Neuronal stem cell (in vitro differentiated cells): ENCODE measurements at regions not wholly inside any gene's neighbourhood (a gene's known extent, or its start where the extent isn't known, plus 50 kb on each side); places are given as distances from the start of the nearest gene placed in this dataset.

Experiments
- DNase-seq: peaks from one replicate; pipeline ENCODE4 v3.0.0-alpha.2; 2013; ENCODE audit warnings: low spot score
- H2AFZ ChIP-seq: one replicate; pipeline ENCODE4 v1.6.1; 2013; ENCODE audit warnings: mild to moderate bottlenecking, low read length, inconsistent platforms
- H2AK5ac ChIP-seq: 2 replicates; pipeline ENCODE4 v1.6.1; 2013; ENCODE audit warnings: low read depth, mild to moderate bottlenecking, inconsistent platforms, low read length, moderate library complexity, mixed read lengths
- H2BK120ac ChIP-seq: 2 replicates; pipeline ENCODE4 v1.6.1; 2013; ENCODE audit warnings: low read depth, mild to moderate bottlenecking, inconsistent platforms, low read length, moderate library complexity, mixed read lengths
- H2BK12ac ChIP-seq: one replicate; pipeline ENCODE4 v1.6.1; 2013; ENCODE audit warnings: low read length, inconsistent platforms
- H2BK15ac ChIP-seq: 2 replicates; pipeline ENCODE4 v1.6.1; 2013; ENCODE audit warnings: mild to moderate bottlenecking, low read length, inconsistent platforms, mixed read lengths
- H2BK5ac ChIP-seq: one replicate; pipeline ENCODE4 v1.6.1; 2013; ENCODE audit warnings: inconsistent platforms, mild to moderate bottlenecking, low read length, moderate library complexity
- H3K14ac ChIP-seq: one replicate; pipeline ENCODE4 v1.6.1; 2013; ENCODE audit warnings: low read length, inconsistent platforms
- H3K18ac ChIP-seq: 2 replicates; pipeline ENCODE4 v1.6.1; 2013; ENCODE audit warnings: low read length, inconsistent platforms
- H3K23ac ChIP-seq: 2 replicates; pipeline ENCODE4 v1.6.1; 2013; ENCODE audit warnings: low read depth, mild to moderate bottlenecking, mixed read lengths, low read length, inconsistent platforms; ENCODE audit not compliant: poor library complexity
- H3K27ac ChIP-seq: replicated peaks from 3 replicates; pipeline ENCODE4 v1.5.1; 2013; ENCODE audit warnings: low read length, inconsistent platforms
- H3K27me3 ChIP-seq, 3 experiments: 2 replicates each; pipeline ENCODE4 v1.6.1; 2013; ENCODE audit warnings: low read length in 3 of 3, mild to moderate bottlenecking in 2 of 3, inconsistent platforms in 1 of 3, low read depth in 1 of 3, mixed read lengths in 1 of 3, moderate library complexity in 1 of 3; ENCODE audit not compliant: control insufficient read depth in 3 of 3, insufficient read depth in 3 of 3
- H3K36me3 ChIP-seq, 2 donors: replicated peaks in 1 of 2; 2 replicates each; pipeline ENCODE4 v1.6.1; 2013; ENCODE audit warnings: low read length in 2 of 2; ENCODE audit not compliant: control insufficient read depth in 2 of 2, insufficient read depth in 2 of 2
- H3K4ac ChIP-seq: 2 replicates; pipeline ENCODE4 v1.6.1; 2013; ENCODE audit warnings: inconsistent platforms, mild to moderate bottlenecking, low read length, moderate library complexity
- H3K4me1 ChIP-seq, 2 donors: 1 replicate in 1 of 2; 2 replicates in 1 of 2; pipeline ENCODE4 v1.6.1; 2013; ENCODE audit warnings: low read length in 2 of 2, low read depth in 1 of 2; ENCODE audit not compliant: control insufficient read depth in 2 of 2, insufficient read depth in 1 of 2
- H3K4me2 ChIP-seq: one replicate; pipeline ENCODE4 v1.6.1; 2013; ENCODE audit warnings: mild to moderate bottlenecking, low read length, inconsistent platforms; ENCODE audit not compliant: insufficient read depth, poor library complexity, severe bottlenecking
- H3K4me3 ChIP-seq, 2 donors: 2 replicates each; pipeline ENCODE4 v1.5.1; 2013; ENCODE audit warnings: low read length in 2 of 2, mild to moderate bottlenecking in 2 of 2, inconsistent platforms in 1 of 2, moderate library complexity in 1 of 2
- H3K79me1 ChIP-seq: one replicate; pipeline ENCODE4 v1.6.1; 2013; ENCODE audit warnings: low read depth, mild to moderate bottlenecking, inconsistent platforms, low read length, moderate library complexity
- H3K9ac ChIP-seq: one replicate; pipeline ENCODE4 v1.6.1; 2013; ENCODE audit warnings: mild to moderate bottlenecking, low read depth, low read length, inconsistent platforms; ENCODE audit not compliant: poor library complexity
- H3K9me3 ChIP-seq, 2 donors: replicated peaks in 1 of 2; 2 replicates each; pipeline versions ENCODE3 to v1.6.1; 2013; ENCODE audit warnings: low read length in 2 of 2, mild to moderate bottlenecking in 2 of 2, inconsistent platforms in 1 of 2, low read depth in 1 of 2, mixed read lengths in 1 of 2, moderate library complexity in 1 of 2; ENCODE audit not compliant: control insufficient read depth in 2 of 2, insufficient read depth in 1 of 2
- H4K8ac ChIP-seq: one replicate; pipeline ENCODE4 v1.6.1; 2013; ENCODE audit warnings: low read depth, mild to moderate bottlenecking, inconsistent platforms, low read length, moderate library complexity
- H4K91ac ChIP-seq: one replicate; pipeline ENCODE4 v1.6.1; 2013; ENCODE audit warnings: low read length, low read depth, mild to moderate bottlenecking, inconsistent platforms; ENCODE audit not compliant: poor library complexity
- WGBS, 2 donors: extraction: QIAGEN DNeasy Blood & Tissue Kit; methylation state at CpG; one replicate each; pipeline ENCODE4 v1.1.7; 2013; ENCODE audit warnings: missing lambda C conversion rate in 2 of 2, mixed read lengths in 1 of 2; ENCODE audit not compliant: insufficient read length in 2 of 2, insufficient replicate concordance in 1 of 2; ENCODE audit errors: extremely low coverage in 2 of 2; 5-methylcytosine and 5-hydroxymethylcytosine counted together

DNA sequence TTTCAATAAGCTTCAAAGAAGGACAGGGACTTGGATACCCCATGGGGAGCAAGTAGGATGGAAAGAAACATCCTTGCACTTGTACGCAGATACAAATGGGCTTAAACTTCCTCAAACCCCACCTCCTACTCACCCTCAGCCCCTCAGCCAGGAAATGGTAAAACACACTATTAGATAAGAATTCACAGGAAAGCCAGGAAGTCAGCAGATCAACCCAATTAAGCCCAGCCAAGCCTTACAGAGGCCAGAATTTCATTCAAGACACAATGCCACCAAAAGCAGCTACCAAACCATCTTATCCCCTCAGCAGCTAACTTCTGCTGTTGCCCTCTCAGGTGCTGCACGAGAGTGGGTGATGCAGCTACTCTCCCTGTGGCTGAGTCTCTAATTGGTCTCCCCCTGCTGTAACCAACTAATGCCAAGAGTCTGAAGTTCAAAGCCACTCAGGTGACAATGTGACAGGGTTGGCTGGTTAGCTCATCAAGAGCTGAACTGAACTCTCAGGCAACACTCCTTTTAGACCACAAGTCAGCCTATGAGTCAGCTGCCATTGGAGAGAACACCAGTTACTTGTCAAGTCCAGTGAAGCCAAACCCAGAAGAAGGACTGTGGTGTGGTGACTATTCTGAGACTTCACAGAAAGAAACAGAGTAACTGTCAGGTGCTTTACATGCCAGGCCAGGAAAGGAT, 201.9 kb downstream of the ZNF608 start:
- H2AK5ac ChIP-seq, result no peak overlapping the region
- no peak overlapping the region for H2AFZ ChIP-seq
- H2BK5ac ChIP-seq, result no peak overlapping the region
- no peak overlapping the region for H3K4me3 ChIP-seq
- H3K18ac ChIP-seq, result no peak overlapping the region
- no peak overlapping the region for H2BK12ac ChIP-seq
- H3K14ac ChIP-seq, result no peak overlapping the region
- no peak overlapping the region for H3K23ac ChIP-seq
- DNase-seq, result no peak
- H3K9me3 ChIP-seq, result no peaks in the 10 kb centered on the region
- H3K4me2 ChIP-seq, result no peak overlapping the region
- H4K8ac ChIP-seq, result no peak overlapping the region
- no peak overlapping the region for H4K91ac ChIP-seq
- H3K27me3 ChIP-seq, result no peaks in the 10 kb centered on the region
- no peak overlapping the region for H3K9ac ChIP-seq
- no peak overlapping the region for H3K27ac ChIP-seq
- H3K4ac ChIP-seq, result no peak overlapping the region
- H3K4me1 ChIP-seq, result peaks cover 0 to 3% of the 10 kb centered on the region in 2 donors
- WGBS, 2 donors, result no CpG with 5 or more reads among the region's 2 CpGs
- no peak overlapping the region for H2BK15ac ChIP-seq
- H3K36me3 ChIP-seq, result no peaks in the 10 kb centered on the region
- H2BK120ac ChIP-seq, result no peak overlapping the region
- H3K79me1 ChIP-seq, result no peaks in the 10 kb centered on the region

DNA sequence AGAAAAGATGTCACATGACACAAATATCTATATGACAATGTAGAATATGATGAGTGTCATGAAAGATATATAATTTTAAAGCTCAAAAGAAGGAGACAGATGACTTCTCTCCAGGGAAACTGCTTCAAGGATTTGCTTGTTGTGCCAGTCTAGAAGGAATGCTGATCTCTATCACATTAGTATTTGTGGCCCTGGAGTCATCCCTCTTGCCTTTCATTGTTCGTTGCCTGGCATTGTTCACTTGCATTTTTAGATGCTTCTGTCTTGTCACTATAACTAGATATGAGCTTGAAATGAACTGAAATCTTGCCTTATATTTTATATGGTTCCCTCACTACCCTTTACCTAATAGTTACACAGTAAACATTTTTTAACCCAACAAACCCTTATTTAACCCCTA, 207.5 kb downstream of the ZNF608 start:
- Histone ChIP-seq H3K4me3 (no peak overlapping the region), H3K27me3 (no peaks in the 10 kb centered on the region), H2BK12ac (no peak overlapping the region), H2BK15ac (no peak overlapping the region), H3K4me2 (no peak overlapping the region), H4K91ac (no peak overlapping the region), H3K36me3 (no peaks in the 10 kb centered on the region), H3K9ac (no peak overlapping the region), H2BK5ac (no peak overlapping the region), H3K4me1 (peaks cover 2 to 5% of the 10 kb centered on the region in 2 donors), H2AFZ (no peak overlapping the region), H3K18ac (no peak overlapping the region), H2AK5ac (no peak overlapping the region), H4K8ac (no peak overlapping the region), H3K23ac (no peak overlapping the region), H2BK120ac (no peak overlapping the region), H3K27ac (no peak overlapping the region), H3K14ac (no peak overlapping the region), H3K4ac (no peak overlapping the region), H3K9me3 (peaks cover 0 to 6% of the 10 kb centered on the region in 2 donors), H3K79me1 (no peaks in the 10 kb centered on the region)
- no peak for DNase-seq
- no CpG with 5 or more reads among the region's 1 CpG for WGBS, 2 donors

DNA sequence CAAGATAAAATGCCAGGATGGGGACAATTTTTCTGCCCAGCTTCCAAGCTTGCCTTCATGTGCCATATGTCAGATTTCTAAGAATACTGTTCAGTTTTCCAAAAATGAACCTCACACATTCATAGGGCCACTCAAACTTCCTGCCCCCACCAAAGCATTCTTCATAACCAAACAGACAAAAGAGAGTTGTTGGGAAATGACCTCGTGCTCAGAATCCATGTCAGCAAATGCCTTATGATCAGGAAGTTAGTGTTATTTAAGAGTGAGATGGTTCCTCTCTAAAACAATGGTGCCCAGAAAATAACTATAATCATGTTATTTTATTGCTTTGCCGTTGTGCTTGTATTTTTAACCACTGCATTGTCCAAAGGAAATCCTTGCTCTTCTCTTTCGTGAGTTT, 208.2 kb downstream of the ZNF608 start:
- H2BK5ac ChIP-seq, result no peak overlapping the region
- no peak overlapping the region for H3K14ac ChIP-seq
- no peak for DNase-seq
- no peak overlapping the region for H3K4ac ChIP-seq
- H3K79me1 ChIP-seq, result no peaks in the 10 kb centered on the region
- H3K9ac ChIP-seq, result no peak overlapping the region
- no peak overlapping the region for H3K27ac ChIP-seq
- no peak overlapping the region for H2AK5ac ChIP-seq
- H2AFZ ChIP-seq, result no peak overlapping the region
- no peak overlapping the region for H4K91ac ChIP-seq
- H3K9me3 ChIP-seq, result peaks cover 0 to 13% of the 10 kb centered on the region in 2 donors
- no peak overlapping the region for H3K18ac ChIP-seq
- no peak overlapping the region for H3K4me3 ChIP-seq
- H3K4me1 ChIP-seq, result peaks cover 2 to 5% of the 10 kb centered on the region in 2 donors
- no CpG with 5 or more reads among the region's 3 CpGs for WGBS, 2 donors
- H3K23ac ChIP-seq, result no peak overlapping the region
- no peak overlapping the region for H2BK120ac ChIP-seq
- no peak overlapping the region for H4K8ac ChIP-seq
- H3K36me3 ChIP-seq, result no peaks in the 10 kb centered on the region
- H3K27me3 ChIP-seq, result no peaks in the 10 kb centered on the region
- H2BK15ac ChIP-seq, result no peak overlapping the region
- no peak overlapping the region for H2BK12ac ChIP-seq
- no peak overlapping the region for H3K4me2 ChIP-seq

DNA sequence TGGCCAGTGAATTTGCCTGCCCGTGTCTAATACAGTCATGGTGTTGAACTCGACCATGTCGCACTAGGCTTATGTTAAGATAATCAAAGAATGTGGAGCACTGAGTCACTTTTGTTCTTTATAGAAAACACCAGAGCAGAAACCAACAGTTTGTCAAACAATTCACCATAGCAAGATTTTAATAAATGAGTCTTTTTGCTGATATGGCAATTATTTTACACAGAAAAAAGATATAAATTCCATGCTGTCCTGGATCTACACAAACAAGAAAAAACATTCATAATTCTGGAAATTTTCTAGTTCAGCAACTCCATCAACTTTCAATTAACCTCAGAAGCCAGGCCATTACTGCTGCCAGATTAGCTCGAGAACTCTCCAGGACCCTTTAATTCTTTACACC, 208.9 kb downstream of the ZNF608 start:
- H3K4me2 ChIP-seq, result no peak overlapping the region
- peaks cover 2 to 5% of the 10 kb centered on the region in 2 donors for H3K4me1 ChIP-seq
- no peak overlapping the region for H3K23ac ChIP-seq
- no peak overlapping the region for H3K18ac ChIP-seq
- peaks cover 0 to 13% of the 10 kb centered on the region in 2 donors for H3K9me3 ChIP-seq
- H2BK12ac ChIP-seq, result no peak overlapping the region
- no peak overlapping the region for H2AK5ac ChIP-seq
- no peak overlapping the region for H4K8ac ChIP-seq
- H3K4me3 ChIP-seq, result no peak overlapping the region
- H3K36me3 ChIP-seq, result no peaks in the 10 kb centered on the region
- H2BK120ac ChIP-seq, result no peak overlapping the region
- no peak overlapping the region for H3K14ac ChIP-seq
- H4K91ac ChIP-seq, result no peak overlapping the region
- H2BK15ac ChIP-seq, result no peak overlapping the region
- no peaks in the 10 kb centered on the region for H3K79me1 ChIP-seq
- peak overlapping the region; percentile 28 for H2AFZ ChIP-seq
- no CpG with 5 or more reads among the region's 4 CpGs for WGBS, 2 donors
- no peaks in the 10 kb centered on the region for H3K27me3 ChIP-seq
- no peak overlapping the region for H3K4ac ChIP-seq
- DNase-seq, result no peak
- no peak overlapping the region for H2BK5ac ChIP-seq
- H3K27ac ChIP-seq, result no peak overlapping the region
- H3K9ac ChIP-seq, result no peak overlapping the region
